Nephron progenitor cell (in vitro differentiated cells): ENCODE measurements at regions not wholly inside any gene's neighbourhood (a gene's known extent, or its start where the extent isn't known, plus 50 kb on each side); places are given as distances from the start of the nearest gene placed in this dataset.
"Not testable (repeated sequence)": the region's sequence is repeated elsewhere in the genome, so short reads cannot be mapped to it uniquely, and the experiment has no call there.

Experiments used
- DNase-seq: peaks from one replicate; pipeline ENCODE4 v3.0.0; 2021
- H3K27ac Mint-ChIP-seq: 2 replicates; pipeline ENCODE4 v1.8.0; 2021; ENCODE audit warnings: mild to moderate bottlenecking, moderate library complexity, mixed read lengths
- H3K27me3 Mint-ChIP-seq: 2 replicates; pipeline ENCODE4 v1.8.0; 2021; ENCODE audit warnings: mild to moderate bottlenecking, low read depth, mixed read lengths; ENCODE audit not compliant: poor library complexity
- H3K36me3 Mint-ChIP-seq: 2 replicates; pipeline ENCODE4 v1.8.0; 2021; ENCODE audit warnings: low read depth, mixed read lengths
- H3K4me1 Mint-ChIP-seq: 2 replicates; pipeline ENCODE4 v1.8.0; 2021; ENCODE audit warnings: mixed read lengths
- H3K4me3 Mint-ChIP-seq: 2 replicates; pipeline ENCODE4 v1.8.0; 2021; ENCODE audit warnings: mild to moderate bottlenecking, moderate library complexity, mixed read lengths
- H3K9me3 Mint-ChIP-seq: 2 replicates; pipeline ENCODE4 v1.8.0; 2021; ENCODE audit warnings: mild to moderate bottlenecking, moderate library complexity, mixed read lengths
- CTCF ChIP-seq: fragments of 200-600 bp; sonication (generic); IDR thresholded peaks from 2 replicates; pipeline ENCODE4 v1.5.0; 2021; ENCODE audit warnings: antibody characterized with exemption

GRCh38 chr7:153954477-153954876 is 97.7 kb upstream of the DPP6 start:
- peaks cover 87% of the 10 kb centered on the region for H3K9me3 Mint-ChIP-seq
- no peak overlapping the region for H3K4me3 Mint-ChIP-seq
- no peaks in the 10 kb centered on the region for H3K36me3 Mint-ChIP-seq
- no peaks in the 10 kb centered on the region for H3K4me1 Mint-ChIP-seq
- no peak overlapping the region for H3K27ac Mint-ChIP-seq
- no peak for DNase-seq
- H3K27me3 Mint-ChIP-seq, result peaks cover 3% of the 10 kb centered on the region
- TF ChIP-seq CTCF, result no peak

GRCh38 chr7:153957677-153958076 is 94.5 kb upstream of the DPP6 start:
- not testable (repeated sequence) for H3K4me1 Mint-ChIP-seq, H3K27me3 Mint-ChIP-seq, H3K4me3 Mint-ChIP-seq, H3K36me3 Mint-ChIP-seq, DNase-seq, H3K27ac Mint-ChIP-seq
- H3K9me3 Mint-ChIP-seq, result peaks cover 66% of the 10 kb centered on the region

GRCh38 chr7:153958381-153958780 is 93.8 kb upstream of the DPP6 start:
- DNase-seq, H3K4me1 Mint-ChIP-seq, H3K27me3 Mint-ChIP-seq, H3K36me3 Mint-ChIP-seq, H3K4me3 Mint-ChIP-seq, H3K27ac Mint-ChIP-seq: not testable (repeated sequence)
- H3K9me3 Mint-ChIP-seq, result peaks cover 67% of the 10 kb centered on the region

GRCh38 chr7:153958789-153959188 is 93.4 kb upstream of the DPP6 start:
- H3K27me3 Mint-ChIP-seq, DNase-seq, H3K4me3 Mint-ChIP-seq, H3K36me3 Mint-ChIP-seq, H3K27ac Mint-ChIP-seq, H3K4me1 Mint-ChIP-seq: not testable (repeated sequence)
- H3K9me3 Mint-ChIP-seq, result peaks cover 63% of the 10 kb centered on the region

GRCh38 chr7:153964481-153965112 is 87.6 kb upstream of the DPP6 start:
- DNase-seq, H3K27me3 Mint-ChIP-seq, H3K36me3 Mint-ChIP-seq, H3K4me1 Mint-ChIP-seq, H3K4me3 Mint-ChIP-seq, H3K27ac Mint-ChIP-seq: not testable (repeated sequence)
- peaks cover 33% of the 10 kb centered on the region for H3K9me3 Mint-ChIP-seq

GRCh38 chr7:153969016-153969415 is 83.2 kb upstream of the DPP6 start:
- H3K4me1 Mint-ChIP-seq, H3K27ac Mint-ChIP-seq, DNase-seq, H3K27me3 Mint-ChIP-seq, H3K36me3 Mint-ChIP-seq, H3K4me3 Mint-ChIP-seq: not testable (repeated sequence)
- peaks cover 40% of the 10 kb centered on the region for H3K9me3 Mint-ChIP-seq

- DNase-seq, H3K27me3 Mint-ChIP-seq, H3K4me1 Mint-ChIP-seq, H3K4me3 Mint-ChIP-seq, H3K27ac Mint-ChIP-seq, H3K36me3 Mint-ChIP-seq: not testable (repeated sequence)
- H3K9me3 Mint-ChIP-seq, result peaks cover 42% of the 10 kb centered on the region
These were observed 77.6 kb upstream of the DPP6 start for GRCh38 chr7:153974603-153975002.

- H3K4me1 Mint-ChIP-seq, H3K36me3 Mint-ChIP-seq, H3K27ac Mint-ChIP-seq, H3K27me3 Mint-ChIP-seq, H3K4me3 Mint-ChIP-seq, DNase-seq: not testable (repeated sequence)
- H3K9me3 Mint-ChIP-seq, result peaks cover 49% of the 10 kb centered on the region
These were observed 75.5 kb upstream of the DPP6 start for GRCh38 chr7:153976745-153977144.

GRCh38 chr7:153983186-153983585 is 69.0 kb upstream of the DPP6 start:
- H3K27me3 Mint-ChIP-seq, DNase-seq, H3K27ac Mint-ChIP-seq, H3K4me3 Mint-ChIP-seq, H3K36me3 Mint-ChIP-seq, H3K4me1 Mint-ChIP-seq: not testable (repeated sequence)
- peaks cover 70% of the 10 kb centered on the region for H3K9me3 Mint-ChIP-seq

- H3K4me1 Mint-ChIP-seq, H3K36me3 Mint-ChIP-seq, H3K27me3 Mint-ChIP-seq, H3K4me3 Mint-ChIP-seq, DNase-seq, H3K27ac Mint-ChIP-seq: not testable (repeated sequence)
- peaks cover 45% of the 10 kb centered on the region for H3K9me3 Mint-ChIP-seq
These were observed 63.1 kb upstream of the DPP6 start for GRCh38 chr7:153989066-153989627.

- DNase-seq, H3K4me1 Mint-ChIP-seq: not testable (repeated sequence)
- peaks cover 42% of the 10 kb centered on the region for H3K9me3 Mint-ChIP-seq
These were observed 62.3 kb upstream of the DPP6 start for GRCh38 chr7:153989742-153990425.

GRCh38 chr7:153991471-153991870 is 60.7 kb upstream of the DPP6 start:
- H3K9me3 Mint-ChIP-seq, result peaks cover 35% of the 10 kb centered on the region
- not testable (repeated sequence) for H3K27ac Mint-ChIP-seq, H3K4me1 Mint-ChIP-seq, H3K4me3 Mint-ChIP-seq, H3K36me3 Mint-ChIP-seq, H3K27me3 Mint-ChIP-seq, DNase-seq

More at GRCh38 chr7:153989742-153990425, 62.3 kb upstream of the DPP6 start:
- H3K4me3 Mint-ChIP-seq, H3K36me3 Mint-ChIP-seq, H3K27ac Mint-ChIP-seq, H3K27me3 Mint-ChIP-seq: not testable (repeated sequence)

GRCh38 chr7:153993402-153993801 is 58.8 kb upstream of the DPP6 start:
- H3K27ac Mint-ChIP-seq, DNase-seq, H3K4me1 Mint-ChIP-seq, H3K4me3 Mint-ChIP-seq, H3K36me3 Mint-ChIP-seq, H3K27me3 Mint-ChIP-seq: not testable (repeated sequence)
- peaks cover 39% of the 10 kb centered on the region for H3K9me3 Mint-ChIP-seq

- H3K4me3 Mint-ChIP-seq, result not testable (repeated sequence)
These were observed 53.3 kb upstream of the DPP6 start for GRCh38 chr7:153998896-153999295.

More at GRCh38 chr7:153998896-153999295, 53.3 kb upstream of the DPP6 start:
- DNase-seq, H3K27me3 Mint-ChIP-seq, H3K36me3 Mint-ChIP-seq, H3K27ac Mint-ChIP-seq, H3K4me1 Mint-ChIP-seq: not testable (repeated sequence)
- peaks cover 40% of the 10 kb centered on the region for H3K9me3 Mint-ChIP-seq
